ENCODE measurements at regions not wholly inside any gene's neighbourhood (a gene's known extent, or its start where the extent isn't known, plus 50 kb on each side); places are given as distances from the start of the nearest gene placed in this dataset.

DNA sequence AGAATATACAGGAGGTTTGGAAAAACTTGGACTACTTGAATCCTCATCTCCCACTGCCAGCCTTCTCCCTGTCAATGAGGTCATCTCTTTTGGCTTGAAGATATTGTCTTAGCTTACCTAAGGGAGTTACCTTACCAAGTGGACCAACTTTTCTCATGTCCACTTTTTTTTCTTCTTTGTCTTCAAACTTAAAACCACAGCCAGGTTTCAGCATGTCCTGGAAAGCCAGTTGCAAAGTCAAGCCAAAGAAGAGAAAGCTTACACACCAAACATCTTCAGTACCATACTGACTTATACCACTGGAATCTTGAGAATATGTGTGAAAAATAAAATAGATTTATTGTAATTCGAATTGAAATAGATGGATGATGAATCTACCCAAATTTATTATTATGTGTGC lies 520.5 kb downstream of the HTR7 start:
- Histone ChIP-seq H3K9me3 (ENCODE audit: control insufficient read depth, low read length) (no peaks in the 10 kb centered on the region), H3K27me3 (ENCODE audit: control insufficient read depth in 1 of 2, insufficient read depth in 2 of 2, low read length in 1 of 2) (no peaks in the 10 kb centered on the region), H3K27ac (ENCODE audit: low read depth in 1 of 2, low read length in 2 of 2) (no peak overlapping the region), H3K4me3 (ENCODE audit: low read length in 2 of 2) (no peak overlapping the region), H3K4me1 (ENCODE audit: control insufficient read depth in 1 of 2, insufficient read depth in 2 of 2, low read length in 2 of 2) (no peaks in the 10 kb centered on the region), H3K36me3 (ENCODE audit: control insufficient read depth in 1 of 2, insufficient read depth in 2 of 2, low read length in 1 of 2) (no peaks in the 10 kb centered on the region)
- WGBS, 2 donors: 62 to 74% methylated on average over 1 of the region's 1 CpG
- ATAC-seq (ENCODE audit: low FRiP score) (no peak), DNase-seq (no peak)
- intact Hi-C loops (cut with DNase I): no loop called here

- DNase-seq: no peak
- intact Hi-C loops (cut with DNase I): no loop called here
- Histone ChIP-seq H3K27me3 (ENCODE audit: control insufficient read depth in 1 of 2, insufficient read depth in 2 of 2, low read length in 1 of 2) (no peaks in the 10 kb centered on the region), H3K4me1 (ENCODE audit: control insufficient read depth in 1 of 2, insufficient read depth in 2 of 2, low read length in 2 of 2) (no peaks in the 10 kb centered on the region), H3K27ac (ENCODE audit: low read depth in 1 of 2, low read length in 2 of 2) (no peak overlapping the region), H3K36me3 (ENCODE audit: control insufficient read depth in 1 of 2, insufficient read depth in 2 of 2, low read length in 1 of 2) (no peaks in the 10 kb centered on the region), H3K9me3 (ENCODE audit: control insufficient read depth, low read length) (no peaks in the 10 kb centered on the region), H3K4me3 (ENCODE audit: low read length in 2 of 2) (no peak overlapping the region)
- ATAC-seq (ENCODE audit: low FRiP score): no peak
These were observed 515.4 kb downstream of the HTR7 start for GRCh38 chr10:90342480-90342879.

- Histone ChIP-seq H3K9me3 (ENCODE audit: control insufficient read depth, low read length) (no peaks in the 10 kb centered on the region), H3K4me1 (ENCODE audit: control insufficient read depth in 1 of 2, insufficient read depth in 2 of 2, low read length in 2 of 2) (no peaks in the 10 kb centered on the region), H3K4me3 (ENCODE audit: low read length in 2 of 2) (no peak overlapping the region), H3K27ac (ENCODE audit: low read depth in 1 of 2, low read length in 2 of 2) (no peak overlapping the region), H3K27me3 (ENCODE audit: control insufficient read depth in 1 of 2, insufficient read depth in 2 of 2, low read length in 1 of 2) (no peaks in the 10 kb centered on the region), H3K36me3 (ENCODE audit: control insufficient read depth in 1 of 2, insufficient read depth in 2 of 2, low read length in 1 of 2) (no peaks in the 10 kb centered on the region)
- no peak for ATAC-seq (ENCODE audit: low FRiP score)
- intact Hi-C loops (cut with DNase I): no loop called here
- DNase-seq: no peak
These were observed 513.6 kb downstream of the HTR7 start for GRCh38 chr10:90344226-90344625.

DNA sequence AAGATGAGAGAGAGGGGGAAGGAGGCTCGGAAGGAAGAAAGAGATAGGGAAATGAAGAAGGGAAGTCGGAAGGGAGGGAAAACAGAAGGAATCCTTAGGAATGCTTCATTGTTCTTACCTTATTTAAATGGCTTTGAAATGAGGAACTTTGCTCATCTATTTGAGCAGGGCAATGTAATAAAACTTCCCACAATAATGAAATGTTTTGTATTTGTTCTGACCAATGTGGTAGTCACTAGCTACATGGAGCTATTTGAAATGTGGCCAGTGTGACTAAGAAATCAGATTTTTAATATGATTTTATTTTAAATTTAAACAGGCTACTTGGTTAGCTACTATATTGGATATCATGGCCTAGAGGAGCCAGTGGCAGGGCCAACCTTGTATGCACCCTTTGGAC lies 510.6 kb downstream of the HTR7 start:
- no peaks in the 10 kb centered on the region for H3K27me3 ChIP-seq (ENCODE audit: control insufficient read depth in 1 of 2, insufficient read depth in 2 of 2, low read length in 1 of 2)
- H3K4me1 ChIP-seq (ENCODE audit: control insufficient read depth in 1 of 2, insufficient read depth in 2 of 2, low read length in 2 of 2): no peaks in the 10 kb centered on the region
- intact Hi-C loops (cut with DNase I): no loop called here
- WGBS, 2 donors: 94 to 98% methylated on average over 2 of the region's 2 CpGs
- H3K27ac ChIP-seq (ENCODE audit: low read depth in 1 of 2, low read length in 2 of 2): no peak overlapping the region
- DNase-seq: no peak
- no peaks in the 10 kb centered on the region for H3K9me3 ChIP-seq (ENCODE audit: control insufficient read depth, low read length)
- ATAC-seq (ENCODE audit: low FRiP score): no peak
- H3K36me3 ChIP-seq (ENCODE audit: control insufficient read depth in 1 of 2, insufficient read depth in 2 of 2, low read length in 1 of 2): no peaks in the 10 kb centered on the region
- H3K4me3 ChIP-seq (ENCODE audit: low read length in 2 of 2): no peak overlapping the region

GRCh38 chr10:90350122-90350521 lies 507.7 kb downstream of the HTR7 start:
- no peaks in the 10 kb centered on the region for H3K27me3 ChIP-seq (ENCODE audit: control insufficient read depth in 1 of 2, insufficient read depth in 2 of 2, low read length in 1 of 2)
- H3K4me1 ChIP-seq (ENCODE audit: control insufficient read depth in 1 of 2, insufficient read depth in 2 of 2, low read length in 2 of 2): no peaks in the 10 kb centered on the region
- WGBS, 2 donors: 95 to 99% methylated on average over 1 of the region's 1 CpG

GRCh38 chr10:90352288-90352687 lies 505.6 kb downstream of the HTR7 start:
- Histone ChIP-seq H3K4me1 (ENCODE audit: control insufficient read depth in 1 of 2, insufficient read depth in 2 of 2, low read length in 2 of 2) (no peaks in the 10 kb centered on the region), H3K36me3 (ENCODE audit: control insufficient read depth in 1 of 2, insufficient read depth in 2 of 2, low read length in 1 of 2) (no peaks in the 10 kb centered on the region), H3K4me3 (ENCODE audit: low read length in 2 of 2) (no peak overlapping the region), H3K9me3 (ENCODE audit: control insufficient read depth, low read length) (no peaks in the 10 kb centered on the region), H3K27me3 (ENCODE audit: control insufficient read depth in 1 of 2, insufficient read depth in 2 of 2, low read length in 1 of 2) (no peaks in the 10 kb centered on the region), H3K27ac (ENCODE audit: low read depth in 1 of 2, low read length in 2 of 2) (no peak overlapping the region)
- DNase-seq (no peak), ATAC-seq (ENCODE audit: low FRiP score) (no peak)
- intact Hi-C loops (cut with DNase I): no loop called here
- 83 to 84% methylated on average over 7 of the region's 7 CpGs for WGBS, 2 donors

More at GRCh38 chr10:90350122-90350521, 507.7 kb downstream of the HTR7 start:
- H3K4me3 ChIP-seq (ENCODE audit: low read length in 2 of 2): no peak overlapping the region
- ATAC-seq (ENCODE audit: low FRiP score) (no peak), DNase-seq (no peak)
- H3K27ac ChIP-seq (ENCODE audit: low read depth in 1 of 2, low read length in 2 of 2): no peak overlapping the region
- no peaks in the 10 kb centered on the region for H3K9me3 ChIP-seq (ENCODE audit: control insufficient read depth, low read length)
- H3K36me3 ChIP-seq (ENCODE audit: control insufficient read depth in 1 of 2, insufficient read depth in 2 of 2, low read length in 1 of 2): no peaks in the 10 kb centered on the region
- intact Hi-C loops (cut with DNase I): no loop called here

- Histone ChIP-seq H3K36me3 (ENCODE audit: control insufficient read depth in 1 of 2, insufficient read depth in 2 of 2, low read length in 1 of 2) (no peaks in the 10 kb centered on the region), H3K9me3 (ENCODE audit: control insufficient read depth, low read length) (no peaks in the 10 kb centered on the region), H3K27ac (ENCODE audit: low read depth in 1 of 2, low read length in 2 of 2) (no peak overlapping the region), H3K4me1 (ENCODE audit: control insufficient read depth in 1 of 2, insufficient read depth in 2 of 2, low read length in 2 of 2) (no peaks in the 10 kb centered on the region), H3K4me3 (ENCODE audit: low read length in 2 of 2) (no peak overlapping the region), H3K27me3 (ENCODE audit: control insufficient read depth in 1 of 2, insufficient read depth in 2 of 2, low read length in 1 of 2) (no peaks in the 10 kb centered on the region)
- intact Hi-C loops (cut with DNase I): no loop called here
- WGBS, 2 donors: 77 to 79% methylated on average over 4 of the region's 4 CpGs
- ATAC-seq (ENCODE audit: low FRiP score) (no peak), DNase-seq (no peak)
These were observed 502.9 kb downstream of the HTR7 start for GRCh38 chr10:90354914-90355313.

GRCh38 chr10:90363799-90364483 lies 493.9 kb downstream of the HTR7 start:
- ATAC-seq (ENCODE audit: low FRiP score): no peak
- Histone ChIP-seq H3K4me3 (ENCODE audit: low read length in 2 of 2) (no peak overlapping the region), H3K9me3 (ENCODE audit: control insufficient read depth, low read length) (no peaks in the 10 kb centered on the region), H3K27ac (ENCODE audit: low read depth in 1 of 2, low read length in 2 of 2) (no peak overlapping the region), H3K4me1 (ENCODE audit: control insufficient read depth in 1 of 2, insufficient read depth in 2 of 2, low read length in 2 of 2) (no peaks in the 10 kb centered on the region), H3K27me3 (ENCODE audit: control insufficient read depth in 1 of 2, insufficient read depth in 2 of 2, low read length in 1 of 2) (no peaks in the 10 kb centered on the region), H3K36me3 (ENCODE audit: control insufficient read depth in 1 of 2, insufficient read depth in 2 of 2, low read length in 1 of 2) (no peaks in the 10 kb centered on the region)
- intact Hi-C loops (cut with DNase I): no loop called here
- 79 to 81% methylated on average over 4 of the region's 4 CpGs for WGBS, 2 donors
- no peak for DNase-seq

- intact Hi-C loops (cut with DNase I): no loop called here
- H3K9me3 ChIP-seq (ENCODE audit: control insufficient read depth, low read length): no peaks in the 10 kb centered on the region
- no peak for ATAC-seq (ENCODE audit: low FRiP score)
- no peak for DNase-seq
- no peak overlapping the region for H3K4me3 ChIP-seq (ENCODE audit: low read length in 2 of 2)
- no peak overlapping the region for H3K27ac ChIP-seq (ENCODE audit: low read depth in 1 of 2, low read length in 2 of 2)
- no peaks in the 10 kb centered on the region for H3K27me3 ChIP-seq (ENCODE audit: control insufficient read depth in 1 of 2, insufficient read depth in 2 of 2, low read length in 1 of 2)
- no peaks in the 10 kb centered on the region for H3K4me1 ChIP-seq (ENCODE audit: control insufficient read depth in 1 of 2, insufficient read depth in 2 of 2, low read length in 2 of 2)
- H3K36me3 ChIP-seq (ENCODE audit: control insufficient read depth in 1 of 2, insufficient read depth in 2 of 2, low read length in 1 of 2): no peaks in the 10 kb centered on the region
- WGBS, 2 donors: 49 to 51% methylated on average over 2 of the region's 2 CpGs
These were observed 485.4 kb downstream of the HTR7 start for GRCh38 chr10:90372451-90372850.

All from aorta (tissue), 5 donors.